ENCODE measurements at regions not wholly inside any gene's neighbourhood (a gene's known extent, or its start where the extent isn't known, plus 50 kb on each side); places are given as distances from the start of the nearest gene placed in this dataset.

DNA sequence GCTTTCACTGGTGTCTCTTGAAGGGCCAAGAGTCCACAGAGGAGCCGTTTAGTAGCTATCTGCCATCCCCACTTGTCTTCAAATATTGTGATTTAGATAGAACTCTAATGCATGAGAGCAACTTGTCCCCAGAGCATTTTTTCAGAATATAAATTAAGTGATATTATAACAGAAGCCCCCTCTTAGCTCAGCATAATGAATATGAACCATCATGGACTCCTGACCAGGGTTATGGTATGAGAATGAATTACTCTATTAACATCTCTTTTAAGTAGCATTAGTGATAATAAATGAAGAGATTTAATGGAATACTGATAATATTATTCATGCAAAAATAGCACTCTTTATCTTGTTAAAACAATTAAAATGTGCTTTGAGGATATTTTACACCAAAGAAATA lies 709.6 kb downstream of the GALR1 start:
- Histone ChIP-seq H3K79me2 (ENCODE audit: control insufficient read depth, insufficient read depth, low read length) (no peaks in the 10 kb centered on the region), H4K20me1 (ENCODE audit: control insufficient read depth, extremely low read depth, insufficient read depth, low read length) (no peaks in the 10 kb centered on the region), H3K4me1 (ENCODE audit: control insufficient read depth, extremely low read depth, insufficient read depth, low read length) (no peaks in the 10 kb centered on the region), H3K9me3 (ENCODE audit: control insufficient read depth, insufficient read depth, low read depth, low read length) (no peaks in the 10 kb centered on the region), H3K27ac (ENCODE audit: insufficient read depth, low read length) (no peak overlapping the region), H3K4me2 (ENCODE audit: extremely low read depth, insufficient read depth, low read length) (no peak overlapping the region), H3K36me3 (ENCODE audit: control insufficient read depth, insufficient read depth, low read length) (no peaks in the 10 kb centered on the region), H2AFZ (ENCODE audit: low read length) (no peak overlapping the region), H3K27me3 (ENCODE audit: control insufficient read depth, insufficient read depth, low read length) (no peaks in the 10 kb centered on the region), H3K4me3 (replicated peaks in 1 of 4; ENCODE audit: control extremely low read depth in 1 of 4, insufficient read depth in 1 of 4, low read depth in 3 of 4, low read length in 4 of 4) (no peak overlapping the region), H3K9ac (ENCODE audit: insufficient read depth, low read length) (no peak overlapping the region)
- no peak for TF ChIP-seq EZH2 (IDR thresholded peaks at IDR 0.05; ENCODE audit: low read length, missing control alignments)
- TF ChIP-seq, protein P1, sequence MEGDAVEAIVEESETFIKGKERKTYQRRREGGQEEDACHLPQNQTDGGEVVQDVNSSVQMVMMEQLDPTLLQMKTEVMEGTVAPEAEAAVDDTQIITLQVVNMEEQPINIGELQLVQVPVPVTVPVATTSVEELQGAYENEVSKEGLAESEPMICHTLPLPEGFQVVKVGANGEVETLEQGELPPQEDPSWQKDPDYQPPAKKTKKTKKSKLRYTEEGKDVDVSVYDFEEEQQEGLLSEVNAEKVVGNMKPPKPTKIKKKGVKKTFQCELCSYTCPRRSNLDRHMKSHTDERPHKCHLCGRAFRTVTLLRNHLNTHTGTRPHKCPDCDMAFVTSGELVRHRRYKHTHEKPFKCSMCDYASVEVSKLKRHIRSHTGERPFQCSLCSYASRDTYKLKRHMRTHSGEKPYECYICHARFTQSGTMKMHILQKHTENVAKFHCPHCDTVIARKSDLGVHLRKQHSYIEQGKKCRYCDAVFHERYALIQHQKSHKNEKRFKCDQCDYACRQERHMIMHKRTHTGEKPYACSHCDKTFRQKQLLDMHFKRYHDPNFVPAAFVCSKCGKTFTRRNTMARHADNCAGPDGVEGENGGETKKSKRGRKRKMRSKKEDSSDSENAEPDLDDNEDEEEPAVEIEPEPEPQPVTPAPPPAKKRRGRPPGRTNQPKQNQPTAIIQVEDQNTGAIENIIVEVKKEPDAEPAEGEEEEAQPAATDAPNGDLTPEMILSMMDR (conservative IDR thresholded peaks at IDR 0.05 in 1 of 2, IDR thresholded peaks at IDR 0.05 in 1 of 2; ENCODE audit: low read depth in 1 of 2, low read length in 2 of 2): no peak
- DNase-seq (ENCODE audit: low read depth in 2 of 2): no peak

DNA sequence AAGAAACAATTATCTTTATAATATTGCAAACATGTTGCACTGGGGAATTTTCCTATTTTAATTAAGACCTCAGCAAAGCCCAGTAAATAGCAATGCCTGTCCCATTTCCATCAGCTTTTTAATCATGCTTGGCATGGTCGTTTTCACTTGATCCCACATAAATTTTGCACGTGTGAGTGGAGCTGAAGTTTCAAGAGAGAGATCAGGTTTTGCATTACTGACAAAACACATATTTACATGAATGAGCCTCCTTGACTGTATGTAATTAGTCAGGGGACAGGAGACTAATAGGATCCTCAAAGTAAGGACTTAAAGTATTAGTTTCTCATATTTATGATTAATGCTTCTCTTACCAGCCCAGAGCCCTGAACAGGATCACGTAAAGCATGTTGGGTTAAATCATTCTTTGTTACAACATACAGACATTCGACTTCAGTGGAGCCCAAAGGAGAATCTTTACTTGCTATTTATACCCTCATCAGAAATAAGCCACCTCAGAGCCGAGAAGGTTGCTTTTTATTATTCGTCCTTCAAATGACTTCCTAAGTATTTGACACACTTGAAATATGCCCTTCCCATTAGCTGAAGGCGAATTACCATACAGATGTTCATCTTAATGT lies 711.3 kb downstream of the GALR1 start:
- no peaks in the 10 kb centered on the region for H3K4me1 ChIP-seq (ENCODE audit: control insufficient read depth, extremely low read depth, insufficient read depth, low read length)
- TF ChIP-seq, protein P1 (conservative IDR thresholded peaks at IDR 0.05 in 1 of 2, IDR thresholded peaks at IDR 0.05 in 1 of 2; ENCODE audit: low read depth in 1 of 2, low read length in 2 of 2): no peak
- TF ChIP-seq EZH2 (IDR thresholded peaks at IDR 0.05; ENCODE audit: low read length, missing control alignments): no peak
- no peak overlapping the region for H3K9ac ChIP-seq (ENCODE audit: insufficient read depth, low read length)
- no peaks in the 10 kb centered on the region for H4K20me1 ChIP-seq (ENCODE audit: control insufficient read depth, extremely low read depth, insufficient read depth, low read length)
- H3K4me2 ChIP-seq (ENCODE audit: extremely low read depth, insufficient read depth, low read length): no peak overlapping the region
- no peak for DNase-seq (ENCODE audit: low read depth in 2 of 2)
- H2AFZ ChIP-seq (ENCODE audit: low read length): no peak overlapping the region
- no peaks in the 10 kb centered on the region for H3K9me3 ChIP-seq (ENCODE audit: control insufficient read depth, insufficient read depth, low read depth, low read length)
- H3K27ac ChIP-seq (ENCODE audit: insufficient read depth, low read length): no peak overlapping the region
- H3K4me3 ChIP-seq (replicated peaks in 1 of 4; ENCODE audit: control extremely low read depth in 1 of 4, insufficient read depth in 1 of 4, low read depth in 3 of 4, low read length in 4 of 4): no peak overlapping the region
- H3K27me3 ChIP-seq (ENCODE audit: control insufficient read depth, insufficient read depth, low read length): no peaks in the 10 kb centered on the region
- H3K79me2 ChIP-seq (ENCODE audit: control insufficient read depth, insufficient read depth, low read length): no peaks in the 10 kb centered on the region
- H3K36me3 ChIP-seq (ENCODE audit: control insufficient read depth, insufficient read depth, low read length): no peaks in the 10 kb centered on the region

DNA sequence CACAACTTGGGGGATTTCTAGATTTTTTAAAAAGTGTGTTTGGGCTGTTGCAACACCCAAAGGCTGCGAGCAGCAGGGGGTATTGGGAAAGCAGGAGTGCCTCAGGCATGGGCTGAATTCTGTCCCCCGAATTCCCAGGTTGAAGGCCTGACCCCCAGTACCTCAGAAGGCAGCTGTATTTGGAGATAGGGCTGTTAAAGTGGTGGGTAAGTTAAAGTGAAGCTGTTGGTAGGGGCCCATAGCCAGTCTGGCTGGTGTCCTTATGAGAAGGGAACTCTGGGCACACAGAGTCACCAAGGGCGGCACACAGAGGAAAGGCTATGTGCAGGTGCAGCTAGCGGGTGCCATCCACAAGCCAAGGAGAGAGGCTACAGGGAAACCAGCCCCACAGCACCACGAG lies 717.4 kb downstream of the GALR1 start:
- H3K9me3 ChIP-seq (ENCODE audit: control insufficient read depth, insufficient read depth, low read depth, low read length): no peaks in the 10 kb centered on the region

More for the DNA sequence above, 717.4 kb downstream of the GALR1 start:
- H3K9ac ChIP-seq (ENCODE audit: insufficient read depth, low read length): no peak overlapping the region
- no peaks in the 10 kb centered on the region for H3K36me3 ChIP-seq (ENCODE audit: control insufficient read depth, insufficient read depth, low read length)
- no peak overlapping the region for H3K4me3 ChIP-seq (replicated peaks in 1 of 4; ENCODE audit: control extremely low read depth in 1 of 4, insufficient read depth in 1 of 4, low read depth in 3 of 4, low read length in 4 of 4)
- no peak for DNase-seq (ENCODE audit: low read depth in 2 of 2)
- no peak overlapping the region for H3K27ac ChIP-seq (ENCODE audit: insufficient read depth, low read length)
- no peaks in the 10 kb centered on the region for H3K4me1 ChIP-seq (ENCODE audit: control insufficient read depth, extremely low read depth, insufficient read depth, low read length)
- no peaks in the 10 kb centered on the region for H3K79me2 ChIP-seq (ENCODE audit: control insufficient read depth, insufficient read depth, low read length)
- no peaks in the 10 kb centered on the region for H4K20me1 ChIP-seq (ENCODE audit: control insufficient read depth, extremely low read depth, insufficient read depth, low read length)
- no peak for TF ChIP-seq EZH2 (IDR thresholded peaks at IDR 0.05; ENCODE audit: low read length, missing control alignments)
- TF ChIP-seq, protein P1 (conservative IDR thresholded peaks at IDR 0.05 in 1 of 2, IDR thresholded peaks at IDR 0.05 in 1 of 2; ENCODE audit: low read depth in 1 of 2, low read length in 2 of 2): no peak
- H2AFZ ChIP-seq (ENCODE audit: low read length): no peak overlapping the region
- no peaks in the 10 kb centered on the region for H3K27me3 ChIP-seq (ENCODE audit: control insufficient read depth, insufficient read depth, low read length)
- no peak overlapping the region for H3K4me2 ChIP-seq (ENCODE audit: extremely low read depth, insufficient read depth, low read length)

Measured in fibroblast of lung (primary cell).